GM21723 (cell line): ENCODE measurements at regions not wholly inside any gene's neighbourhood (a gene's known extent, or its start where the extent isn't known, plus 50 kb on each side); places are given as distances from the start of the nearest gene placed in this dataset.

Experiments
- ATAC-seq: cut with Tn5 transposase; IDR thresholded peaks from one replicate; pipeline ENCODE4 v1.9.1; 2021; ENCODE audit warnings: mild to moderate bottlenecking, moderate library complexity; ENCODE audit not compliant: unreplicated experiment

- no peak for ATAC-seq
Observed at GRCh38 chr9:29822458-29822857, 2249.2 kb upstream of the C9orf72 start.

GRCh38 chr9:29826421-29826820 is 2253.1 kb upstream of the C9orf72 start:
- ATAC-seq, result no peak

GRCh38 chr9:29830821-29831220 is 2257.5 kb upstream of the C9orf72 start:
- ATAC-seq, result no peak

DNA sequence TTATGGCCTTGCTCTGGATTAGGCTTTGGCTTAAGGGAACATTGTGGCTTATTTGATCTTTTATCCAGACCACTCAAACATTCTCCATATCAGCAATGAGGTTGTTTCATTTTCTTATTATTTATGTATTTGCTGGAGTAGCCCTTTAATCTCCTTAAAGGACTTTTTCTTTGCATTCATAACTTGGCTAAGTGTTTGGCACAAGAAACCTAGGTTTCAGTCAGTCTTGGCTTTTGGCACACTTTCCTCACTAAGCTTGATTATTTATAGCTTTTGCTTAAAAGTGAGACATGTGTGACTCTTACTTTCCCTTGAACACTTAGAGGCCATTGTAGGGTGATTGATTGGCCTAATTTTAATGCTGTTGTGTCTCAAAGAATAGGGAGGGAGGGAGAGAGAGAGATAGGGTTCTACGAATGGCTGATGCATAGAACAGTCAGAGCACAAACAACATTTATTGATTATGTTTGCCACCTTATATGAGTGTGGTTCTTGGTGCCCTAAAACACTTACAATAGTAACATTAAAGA is 2265.3 kb upstream of the C9orf72 start:
- no peak for ATAC-seq

DNA sequence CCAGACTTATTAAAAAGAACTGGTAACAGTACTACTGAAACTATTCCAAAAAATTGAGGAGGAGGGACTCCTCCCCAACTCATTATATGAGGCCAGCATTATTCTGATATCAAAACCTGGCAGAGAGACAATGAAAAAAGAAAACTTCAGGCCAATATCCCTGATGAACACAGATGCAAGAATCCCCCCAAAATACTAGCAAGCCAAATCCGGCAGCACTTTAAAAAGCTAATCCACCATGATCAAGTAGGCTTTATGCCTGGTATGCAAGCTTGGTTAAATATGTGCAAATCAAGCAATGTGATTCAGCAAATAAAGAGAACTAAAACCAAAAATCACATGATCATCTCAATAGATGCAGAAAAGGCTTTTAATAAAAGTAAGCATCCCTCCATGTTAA is 2271.0 kb upstream of the C9orf72 start:
- no peak for ATAC-seq

GRCh38 chr9:29850664-29851063 is 2277.4 kb upstream of the C9orf72 start:
- no peak for ATAC-seq

DNA sequence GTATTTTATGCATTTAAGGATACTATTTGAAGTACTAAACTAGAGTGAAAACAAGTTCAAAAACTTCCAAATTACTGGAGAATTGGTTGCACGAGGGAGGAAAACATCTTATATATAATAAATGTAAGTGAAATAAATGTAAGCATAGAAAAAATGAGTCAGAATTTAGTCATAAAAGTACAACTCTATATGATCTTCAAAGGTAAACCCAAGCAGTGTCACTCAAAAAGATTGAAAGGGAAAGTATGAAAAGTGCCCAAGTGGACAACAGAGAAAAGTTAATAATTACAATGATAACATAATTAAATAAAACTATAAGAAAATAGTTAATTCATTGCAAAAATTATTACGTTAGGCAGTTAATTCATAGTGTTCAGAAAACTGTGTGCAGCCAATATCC is 2288.5 kb upstream of the C9orf72 start:
- ATAC-seq, result no peak

DNA sequence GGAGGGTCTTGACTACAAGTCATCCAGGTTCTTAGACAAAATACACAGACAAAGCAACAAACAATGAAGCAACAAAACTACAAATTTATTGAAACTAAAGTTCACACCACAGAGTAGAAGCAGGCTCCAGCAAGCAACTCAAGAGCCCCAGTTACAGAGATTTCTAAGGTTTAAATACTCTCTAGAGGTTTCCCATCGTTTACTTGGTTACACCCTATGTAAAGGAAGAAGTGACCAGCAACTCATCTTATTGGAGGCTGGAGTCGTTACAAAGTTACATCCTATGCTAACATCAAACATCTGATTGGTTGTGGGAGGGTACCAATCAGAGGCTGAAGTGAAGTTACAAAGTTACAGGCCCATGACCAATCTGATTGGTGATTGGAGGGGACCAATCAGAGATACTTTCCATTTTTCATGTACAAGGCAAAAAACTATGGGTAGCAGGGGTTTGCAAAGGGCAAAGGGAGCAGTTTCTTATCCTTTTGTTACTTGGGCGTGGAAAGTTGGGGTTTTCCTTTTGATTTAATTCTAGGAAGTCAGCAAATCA is 2292.6 kb upstream of the C9orf72 start:
- ATAC-seq, result no peak

DNA sequence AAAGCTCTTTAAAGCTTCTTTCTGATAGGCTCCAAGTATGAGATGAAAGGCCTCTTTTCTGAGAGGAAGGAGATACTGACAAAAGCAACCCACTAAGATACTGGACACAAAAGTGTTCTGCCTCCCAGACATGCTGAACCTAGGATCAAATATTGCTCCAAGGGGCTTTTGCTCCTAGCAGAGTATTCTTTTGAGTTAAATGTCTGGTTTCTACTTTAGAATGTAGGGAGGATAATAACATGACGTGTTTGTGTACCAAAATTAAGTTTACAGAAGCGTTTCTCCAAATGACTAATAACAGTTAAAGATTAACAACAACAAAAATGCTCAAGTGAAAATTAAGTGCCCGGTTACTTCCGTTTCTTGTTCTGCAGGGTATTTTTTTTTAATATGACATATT is 2293.3 kb upstream of the C9orf72 start:
- no peak for ATAC-seq

- no peak for ATAC-seq
Observed at GRCh38 chr9:29873579-29873978, 2300.3 kb upstream of the C9orf72 start.

- ATAC-seq, result no peak
Observed at GRCh38 chr9:29875547-29875946, 2302.3 kb upstream of the C9orf72 start.

DNA sequence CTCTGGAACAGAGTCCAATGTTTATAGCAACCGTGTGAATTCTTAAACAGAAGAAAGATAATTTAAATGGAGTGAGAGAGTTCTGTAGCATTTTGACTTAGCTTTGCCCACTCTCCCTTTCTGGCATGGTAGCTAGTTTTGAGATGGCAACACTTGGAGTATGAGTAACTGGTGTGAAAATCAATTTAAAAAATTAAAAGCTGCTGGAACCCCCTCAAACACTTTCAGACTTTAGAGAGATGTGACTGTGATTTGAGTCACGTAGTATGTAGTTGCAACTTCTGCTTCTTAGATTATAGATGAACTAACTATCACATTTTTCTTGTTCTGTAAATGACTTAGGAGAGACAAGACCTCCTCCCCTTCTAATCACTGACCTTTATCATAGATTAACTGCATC is 2309.5 kb upstream of the C9orf72 start:
- no peak for ATAC-seq

GRCh38 chr9:29906065-29906464 is 2332.8 kb upstream of the C9orf72 start:
- ATAC-seq, result no peak

GRCh38 chr9:29928072-29928471 is 2354.8 kb upstream of the C9orf72 start:
- no peak for ATAC-seq

DNA sequence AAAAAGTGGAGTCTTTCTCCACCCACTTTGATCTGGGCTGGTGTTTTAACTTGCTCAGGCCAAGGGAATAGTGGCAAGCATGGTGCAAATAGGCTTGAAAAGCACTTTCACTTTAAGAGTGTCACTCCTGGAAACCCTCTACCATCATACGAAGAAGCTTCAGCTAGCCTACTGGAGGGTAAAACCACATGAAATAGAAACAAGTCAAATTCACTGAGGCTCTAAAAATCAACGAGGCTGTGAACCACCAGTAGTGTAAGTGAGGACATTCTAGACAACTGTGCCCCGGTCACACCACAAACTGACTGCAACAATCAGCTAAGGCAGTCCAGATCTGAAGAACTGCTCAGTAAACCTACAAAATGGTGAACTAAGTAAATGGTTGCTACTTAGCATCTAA is 2366.3 kb upstream of the C9orf72 start:
- no peak for ATAC-seq

GRCh38 chr9:29945012-29945411 is 2371.7 kb upstream of the C9orf72 start:
- no peak for ATAC-seq

- no peak for ATAC-seq
Observed at GRCh38 chr9:29958469-29958868, 2385.2 kb upstream of the C9orf72 start.

GRCh38 chr9:29965834-29966233 is 2392.6 kb upstream of the C9orf72 start:
- no peak for ATAC-seq

- no peak for ATAC-seq
Observed at GRCh38 chr9:29966247-29966646, 2393.0 kb upstream of the C9orf72 start.

DNA sequence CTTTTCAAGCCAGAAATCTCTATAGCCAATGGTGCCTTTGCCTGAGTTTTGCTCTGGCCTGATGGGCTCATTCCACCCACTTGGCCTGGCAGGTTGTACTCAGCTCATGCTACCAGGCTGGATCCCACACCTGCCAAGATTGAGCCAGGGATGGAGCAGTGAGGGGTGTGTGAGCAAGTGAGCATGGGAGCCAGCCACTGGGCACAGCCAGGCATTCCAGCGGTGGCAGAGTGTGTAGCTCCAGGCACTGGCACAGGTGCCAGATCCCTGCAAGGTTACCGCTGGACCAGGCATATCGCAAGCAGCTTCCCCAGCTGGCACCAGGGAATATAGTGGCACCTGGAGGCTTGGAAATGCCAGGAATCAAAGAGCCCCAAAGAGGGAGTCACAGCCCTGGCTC is 2395.6 kb upstream of the C9orf72 start:
- no peak for ATAC-seq

DNA sequence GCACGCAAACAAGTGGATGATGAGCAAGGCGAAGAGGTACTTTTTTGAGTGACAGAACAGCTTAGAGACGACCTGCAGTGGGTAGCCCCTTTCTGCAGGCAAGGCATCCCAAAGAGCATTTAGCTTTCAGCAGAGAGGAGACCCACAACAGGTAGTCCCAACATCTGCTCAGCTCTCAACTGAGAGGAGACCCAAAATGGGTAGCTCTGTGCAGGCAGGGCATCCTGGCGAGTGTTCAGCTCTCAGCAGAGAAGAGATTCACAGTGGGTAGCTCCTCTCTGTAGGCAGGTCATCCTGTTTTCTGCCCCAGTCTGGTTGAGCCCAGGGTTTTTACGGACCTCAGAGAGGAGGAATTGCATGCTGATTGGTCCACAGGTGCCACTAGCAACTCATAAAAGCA is 2396.1 kb upstream of the C9orf72 start:
- no peak for ATAC-seq

DNA sequence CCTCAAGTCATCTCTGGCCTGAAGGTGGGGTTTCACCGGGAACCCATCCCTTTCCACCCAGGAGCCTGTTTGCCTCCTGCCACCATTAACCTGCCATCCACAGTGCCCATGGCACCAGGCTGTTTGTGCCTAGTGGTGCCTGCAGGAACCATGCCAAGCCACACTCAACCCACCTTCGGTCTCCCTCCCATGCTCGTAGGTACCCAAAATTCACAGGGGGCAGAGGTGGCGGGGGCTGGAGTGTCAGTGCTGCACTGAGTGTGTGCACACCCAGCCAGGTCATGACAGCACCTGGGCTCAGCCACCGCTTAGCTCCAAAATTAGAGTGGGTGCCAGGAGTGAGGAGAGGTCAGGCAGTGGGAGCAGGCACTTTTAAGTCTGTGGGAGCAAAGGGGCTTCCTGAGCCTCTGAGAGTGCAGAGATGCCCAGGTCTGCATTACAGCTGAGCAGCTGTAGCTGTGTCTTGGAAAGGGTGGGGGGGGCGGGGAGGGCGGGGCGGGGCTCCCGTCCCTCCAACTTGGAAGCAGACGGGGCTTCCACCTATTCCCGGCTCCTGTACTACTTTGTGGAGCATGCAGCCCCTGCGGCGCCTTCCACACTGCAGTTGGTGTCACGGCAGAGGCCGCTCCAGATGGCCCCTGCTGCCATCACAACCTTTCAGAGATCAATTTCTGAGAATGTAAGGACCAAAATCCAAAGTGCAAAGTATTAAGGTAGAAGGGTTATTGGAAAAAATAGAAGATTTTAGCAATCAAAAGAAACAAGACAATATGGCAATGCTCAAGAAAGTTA is 2396.8 kb upstream of the C9orf72 start:
- ATAC-seq, result no peak

DNA sequence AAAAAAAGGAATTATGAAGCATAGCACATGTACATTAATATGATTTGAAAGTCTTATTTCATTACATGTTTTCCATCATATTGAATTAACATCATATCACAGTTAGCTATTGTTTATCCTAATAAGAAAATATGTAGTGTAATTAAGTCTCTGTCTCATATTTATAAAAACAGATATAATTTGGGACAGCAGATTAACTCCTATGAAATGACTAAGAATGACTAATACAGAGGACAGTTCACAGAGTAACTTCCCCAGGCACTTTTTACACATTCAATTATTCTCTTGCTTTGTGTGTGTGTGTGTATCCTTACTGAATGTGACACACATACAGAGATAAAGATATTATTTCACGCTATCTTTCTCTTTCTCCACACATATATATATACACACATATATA is 2400.9 kb upstream of the C9orf72 start:
- ATAC-seq, result no peak
